GM10248 (cell line): ENCODE measurements at regions not wholly inside any gene's neighbourhood (a gene's known extent, or its start where the extent isn't known, plus 50 kb on each side); places are given as distances from the start of the nearest gene placed in this dataset.
"Not testable (repeated sequence)": the region's sequence is repeated elsewhere in the genome, so short reads cannot be mapped to it uniquely, and the experiment has no call there.

Experiments used
- CTCF ChIA-PET: fragments of 300-600 bp; sonication (Branson Sonifier 250); formaldehyde crosslinking; extraction: SDS; loops from one replicate; lab custom pipeline; 2021; ENCODE audit warnings: antibody characterized with exemption; lab: Yijun Ruan, JAX
- POLR2A ChIA-PET: fragments of 350-650 bp; sonication (Branson Sonifier 250); formaldehyde crosslinking; extraction: SDS; loops from one replicate; lab custom pipeline; 2020; ENCODE audit warnings: antibody characterized with exemption; lab: Yijun Ruan, JAX
- DNase-seq: peaks from one replicate; pipeline ENCODE4 v3.0.0; 2012; ENCODE audit errors: extremely low spot score
- TF ChIP-seq, protein P1 (sequence below): IDR thresholded peaks from 2 replicates; pipeline ENCODE4 v1.5.1; 2012; ENCODE audit warnings: mild to moderate bottlenecking, low read depth; ENCODE audit errors: extremely low read depth, missing control alignments, control extremely low read depth

DNA sequence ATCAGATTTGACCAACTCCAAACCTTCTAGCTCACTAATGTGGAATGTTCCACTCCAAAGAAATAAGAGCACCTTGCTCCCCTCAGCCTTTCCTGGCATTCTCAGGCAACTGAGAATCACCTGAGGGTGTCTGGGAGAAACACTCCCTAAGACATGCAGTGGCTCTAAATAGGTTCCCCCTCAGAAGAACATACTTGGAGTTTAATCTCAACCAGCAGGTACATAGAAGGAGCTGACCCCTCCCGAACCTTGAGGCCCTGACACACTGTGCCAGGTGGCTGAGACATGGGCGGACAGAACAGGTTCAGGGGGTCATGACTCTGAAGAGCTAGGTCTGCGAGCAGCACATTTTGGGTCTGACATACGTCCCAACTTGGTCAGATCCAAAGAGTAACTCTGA is 107.6 kb upstream of the MAP3K4 start:
- TF ChIP-seq, protein P1, sequence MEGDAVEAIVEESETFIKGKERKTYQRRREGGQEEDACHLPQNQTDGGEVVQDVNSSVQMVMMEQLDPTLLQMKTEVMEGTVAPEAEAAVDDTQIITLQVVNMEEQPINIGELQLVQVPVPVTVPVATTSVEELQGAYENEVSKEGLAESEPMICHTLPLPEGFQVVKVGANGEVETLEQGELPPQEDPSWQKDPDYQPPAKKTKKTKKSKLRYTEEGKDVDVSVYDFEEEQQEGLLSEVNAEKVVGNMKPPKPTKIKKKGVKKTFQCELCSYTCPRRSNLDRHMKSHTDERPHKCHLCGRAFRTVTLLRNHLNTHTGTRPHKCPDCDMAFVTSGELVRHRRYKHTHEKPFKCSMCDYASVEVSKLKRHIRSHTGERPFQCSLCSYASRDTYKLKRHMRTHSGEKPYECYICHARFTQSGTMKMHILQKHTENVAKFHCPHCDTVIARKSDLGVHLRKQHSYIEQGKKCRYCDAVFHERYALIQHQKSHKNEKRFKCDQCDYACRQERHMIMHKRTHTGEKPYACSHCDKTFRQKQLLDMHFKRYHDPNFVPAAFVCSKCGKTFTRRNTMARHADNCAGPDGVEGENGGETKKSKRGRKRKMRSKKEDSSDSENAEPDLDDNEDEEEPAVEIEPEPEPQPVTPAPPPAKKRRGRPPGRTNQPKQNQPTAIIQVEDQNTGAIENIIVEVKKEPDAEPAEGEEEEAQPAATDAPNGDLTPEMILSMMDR: no peak
- POLR2A ChIA-PET: no interaction called here
- CTCF ChIA-PET: interaction anchor here (1.1 to 1.9 kb wide), 4 partner anchors 11 to 91 kb away, joined by 3 to 6 read pairs (median 4); no protein-coding TSS in a partner anchor
- DNase-seq: no peak

DNA sequence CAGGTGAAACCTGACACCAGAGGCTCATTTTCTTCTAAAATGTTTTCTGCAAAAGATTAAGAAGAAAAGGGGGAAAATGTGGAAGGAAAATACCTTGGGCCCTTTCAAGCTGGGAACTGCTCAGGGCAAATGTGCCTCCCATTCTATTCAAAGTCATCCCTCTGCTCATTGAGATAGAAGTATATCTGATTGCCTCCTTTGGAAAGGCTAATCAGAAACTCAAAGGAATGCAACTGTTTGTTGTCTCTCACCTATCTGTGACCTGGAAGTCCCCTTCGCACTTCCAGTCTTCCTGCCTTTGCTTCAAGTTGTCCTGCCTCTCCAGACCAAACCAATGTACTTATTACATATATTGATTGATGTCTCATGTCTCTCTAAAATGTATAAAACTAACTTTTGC is 102.4 kb upstream of the MAP3K4 start:
- POLR2A ChIA-PET, DNase-seq, CTCF ChIA-PET: not testable (repeated sequence)

DNA sequence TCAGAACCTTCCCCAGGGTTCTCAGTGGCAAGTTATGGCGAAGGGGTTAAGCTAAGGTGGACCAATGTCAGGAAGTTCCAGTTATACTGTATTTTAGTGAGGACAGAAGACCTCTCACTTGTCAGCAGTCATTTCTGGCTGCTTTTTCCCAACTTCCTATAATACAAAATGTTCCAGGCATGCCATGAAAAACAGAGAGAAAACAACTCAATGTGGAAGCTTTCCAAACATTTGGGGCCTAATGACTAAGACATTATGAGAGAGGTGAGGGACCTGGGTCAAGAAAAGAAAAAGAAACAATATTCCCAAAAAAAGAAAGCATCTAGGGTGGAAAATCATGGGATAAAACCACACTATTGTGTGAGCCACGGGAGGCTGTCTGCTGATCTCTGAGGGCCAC is 99.9 kb upstream of the MAP3K4 start:
- TF ChIP-seq, protein P1: no peak
- CTCF ChIA-PET: no interaction called here
- POLR2A ChIA-PET: no interaction called here
- DNase-seq: no peak

DNA sequence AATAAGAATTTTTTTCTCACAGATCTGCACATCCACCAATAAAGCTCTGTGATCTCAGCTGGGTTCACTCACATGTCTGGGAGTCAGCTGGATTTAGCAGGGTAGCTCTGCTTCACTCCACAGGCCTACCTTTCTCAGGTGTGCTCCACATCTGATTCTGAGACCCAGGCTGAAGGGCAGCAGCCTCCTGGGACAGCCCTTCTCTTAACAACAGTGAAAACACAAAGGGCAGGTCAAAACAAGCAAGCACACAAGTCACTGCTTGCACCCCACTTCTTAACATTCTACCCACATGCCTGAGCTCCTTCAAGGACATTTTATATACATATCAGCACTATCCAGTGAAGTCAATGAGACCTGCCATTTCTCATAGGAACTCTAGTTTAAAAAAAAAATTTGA is 96.0 kb upstream of the MAP3K4 start:
- DNase-seq: no peak
- TF ChIP-seq, protein P1: no peak
- ChIA-PET POLR2A (no interaction called here), CTCF (interaction anchor here (1.5 kb wide), 1 partner anchor 34 kb away, joined by 5 read pairs; no protein-coding TSS in a partner anchor)

DNA sequence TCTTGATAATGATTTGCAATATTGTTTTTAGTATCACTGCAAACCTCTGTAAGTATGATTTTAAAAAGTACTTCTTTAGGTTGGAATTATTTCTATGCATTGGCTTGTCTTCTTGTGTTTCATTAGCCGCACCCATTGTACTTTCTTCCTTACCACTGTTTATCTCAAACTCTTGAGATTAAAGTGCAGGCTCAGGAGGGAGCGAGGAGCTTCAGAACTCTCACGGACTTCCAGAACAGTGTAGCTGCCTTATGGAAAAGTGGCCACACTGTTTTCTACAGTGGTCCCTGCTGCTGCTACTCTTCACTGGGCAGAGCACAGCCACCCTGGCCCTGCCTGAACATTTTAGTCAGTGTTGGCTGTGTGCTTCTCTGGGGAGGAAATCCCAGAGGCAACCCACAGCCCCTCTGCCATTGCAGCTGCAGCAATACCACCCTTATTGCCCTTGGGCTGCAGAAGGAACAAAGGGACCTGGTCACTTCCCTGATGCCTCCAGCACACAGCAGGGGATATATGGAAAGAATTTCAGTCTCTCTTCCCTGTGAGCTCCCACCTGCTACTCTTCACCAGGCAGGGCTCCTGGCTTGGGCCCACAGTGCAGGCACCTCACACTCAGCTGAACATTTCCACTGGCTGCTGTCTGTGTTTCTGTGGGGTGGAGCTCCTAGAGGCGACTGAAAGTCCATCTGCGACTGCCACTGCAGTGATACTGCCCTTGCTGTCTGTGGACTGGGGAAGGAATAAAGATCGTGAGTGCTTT is 91.7 kb upstream of the MAP3K4 start:
- CTCF ChIA-PET: interaction anchor here (0.9 to 1.9 kb wide), 4 partner anchors 17 to 474 kb away, joined by 4 to 6 read pairs (median 4); no protein-coding TSS in a partner anchor
- POLR2A ChIA-PET: no interaction called here
- no peak for DNase-seq
- TF ChIP-seq, protein P1: no peak

DNA sequence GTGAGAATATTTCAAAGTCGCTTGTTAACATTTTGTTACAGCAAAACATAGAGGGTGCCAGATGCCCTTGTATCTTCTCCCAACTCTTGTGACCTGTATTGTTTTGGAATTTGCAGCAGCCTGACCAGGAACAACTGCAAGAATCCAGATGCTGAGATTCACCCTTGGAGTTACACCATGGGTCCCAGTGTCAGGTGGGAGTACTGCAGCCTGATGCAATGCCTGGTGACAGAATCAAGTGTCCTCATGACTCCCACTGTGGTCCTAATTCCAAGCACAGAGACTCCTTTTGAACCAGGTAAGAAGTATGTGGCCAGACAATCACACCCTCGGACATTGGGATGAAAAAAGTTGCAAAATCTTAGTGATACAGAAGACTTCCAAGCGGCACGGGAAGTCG is 79.6 kb upstream of the MAP3K4 start:
- DNase-seq: no peak
- CTCF ChIA-PET: no interaction called here
- TF ChIP-seq, protein P1: no peak
- POLR2A ChIA-PET: no interaction called here

DNA sequence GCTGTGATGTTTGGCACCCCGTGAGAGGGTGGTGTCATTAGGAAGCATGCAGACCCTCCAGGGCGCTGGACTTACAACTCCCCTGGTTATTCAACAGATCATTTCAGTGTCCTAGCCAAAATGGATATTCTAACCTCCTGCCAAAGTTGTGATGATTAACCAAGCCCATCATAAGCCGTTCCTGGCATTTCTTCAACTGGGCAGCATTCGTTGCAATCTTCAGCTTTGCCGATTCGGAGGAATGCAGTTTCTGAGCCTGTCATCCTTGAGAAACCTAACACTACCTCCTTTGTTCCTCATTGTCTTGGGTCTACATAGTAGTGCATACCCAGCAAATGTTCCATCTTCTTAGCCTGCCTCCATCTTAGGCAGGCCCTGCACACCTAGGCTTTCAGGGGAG is 79.2 kb upstream of the MAP3K4 start:
- TF ChIP-seq, protein P1: no peak
- ChIA-PET CTCF (no interaction called here), POLR2A (no interaction called here)
- DNase-seq: no peak
